Transverse colon (tissue), 4 donors: ENCODE measurements at regions not wholly inside any gene's neighbourhood (a gene's known extent, or its start where the extent isn't known, plus 50 kb on each side); places are given as distances from the start of the nearest gene placed in this dataset.

Experiments used
- CTCF ChIP-seq, 5 experiments: fragments of 200-600 bp in 3 of 5; fragments of 450-650 bp in 2 of 5; sonication (generic) in 3 of 5; IDR thresholded peaks; 1 replicate in 2 of 5; 2 replicates in 3 of 5; pipeline ENCODE4 v1.5.1; 2016 to 2017; ENCODE audit warnings: antibody characterized with exemption in 5 of 5, inconsistent platforms in 3 of 5, mild to moderate bottlenecking in 2 of 5, moderate library complexity in 1 of 5
- POLR2A ChIP-seq: fragments of 450-650 bp; IDR thresholded peaks from one replicate; pipeline ENCODE4 v1.6.1; 2016; ENCODE audit warnings: antibody characterized with exemption, mild to moderate bottlenecking, moderate library complexity
- POLR2AphosphoS5 ChIP-seq, 3 donors: sonication (generic); formaldehyde crosslinking; IDR thresholded peaks; one replicate each; pipeline ENCODE4 v1.6.1; 2016; ENCODE audit warnings: antibody characterized with exemption in 3 of 3

GRCh38 chr1:191643060-191643459, 515.2 kb upstream of the RGS18 start:
- TF ChIP-seq POLR2AphosphoS5 (IDR thresholded peaks at IDR 0.05) (no peak), CTCF (IDR thresholded peaks at IDR 0.05) (no peak), POLR2A (no peak)
